A549 (cell line): ENCODE measurements at regions not wholly inside any gene's neighbourhood (a gene's known extent, or its start where the extent isn't known, plus 50 kb on each side); places are given as distances from the start of the nearest gene placed in this dataset.

Experiments
- FOSL2 ChIP-seq, 2 experiments: fragments of 450-650 bp in 1 of 2; fragments of >200 bp in 1 of 2; sonication (Bioruptor Twin) in 1 of 2; formaldehyde crosslinking; IDR thresholded peaks; 2 replicates each; pipeline versions ENCODE4 v1.5.0 to v1.6.1; 2016 to 2020; ENCODE audit warnings: mild to moderate bottlenecking in 1 of 2, moderate library complexity in 1 of 2
- POLR2A ChIP-seq: IDR thresholded peaks from 2 replicates; pipeline ENCODE4 v1.6.1; 2012; ENCODE audit warnings: mild to moderate bottlenecking, low read length
- ZFP36 ChIP-seq: fragments of 450-650 bp; IDR thresholded peaks from 2 replicates; pipeline ENCODE4 v1.6.1; 2014; ENCODE audit warnings: borderline replicate concordance; ENCODE audit not compliant: partially characterized antibody
- TF ChIP-seq, protein P1 (sequence below): fragments of >200 bp; sonication (Bioruptor Twin); formaldehyde crosslinking; IDR thresholded peaks from 3 replicates; pipeline ENCODE4 v1.5.1; 2016

- TF ChIP-seq, protein P1, sequence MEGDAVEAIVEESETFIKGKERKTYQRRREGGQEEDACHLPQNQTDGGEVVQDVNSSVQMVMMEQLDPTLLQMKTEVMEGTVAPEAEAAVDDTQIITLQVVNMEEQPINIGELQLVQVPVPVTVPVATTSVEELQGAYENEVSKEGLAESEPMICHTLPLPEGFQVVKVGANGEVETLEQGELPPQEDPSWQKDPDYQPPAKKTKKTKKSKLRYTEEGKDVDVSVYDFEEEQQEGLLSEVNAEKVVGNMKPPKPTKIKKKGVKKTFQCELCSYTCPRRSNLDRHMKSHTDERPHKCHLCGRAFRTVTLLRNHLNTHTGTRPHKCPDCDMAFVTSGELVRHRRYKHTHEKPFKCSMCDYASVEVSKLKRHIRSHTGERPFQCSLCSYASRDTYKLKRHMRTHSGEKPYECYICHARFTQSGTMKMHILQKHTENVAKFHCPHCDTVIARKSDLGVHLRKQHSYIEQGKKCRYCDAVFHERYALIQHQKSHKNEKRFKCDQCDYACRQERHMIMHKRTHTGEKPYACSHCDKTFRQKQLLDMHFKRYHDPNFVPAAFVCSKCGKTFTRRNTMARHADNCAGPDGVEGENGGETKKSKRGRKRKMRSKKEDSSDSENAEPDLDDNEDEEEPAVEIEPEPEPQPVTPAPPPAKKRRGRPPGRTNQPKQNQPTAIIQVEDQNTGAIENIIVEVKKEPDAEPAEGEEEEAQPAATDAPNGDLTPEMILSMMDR, result no peak
- TF ChIP-seq ZFP36 (no peak), POLR2A (no peak), FOSL2 (IDR thresholded peaks at IDR 0.05) (no peak), FOSL2 (CRISPR knock-in tag; IDR thresholded peaks at IDR 0.05) (no peak)
These were observed 414.4 kb downstream of the FAT4 start for GRCh38 chr4:125729171-125729570.
